IgD-negative memory B cell (primary cell): ENCODE measurements at regions not wholly inside any gene's neighbourhood (a gene's known extent, or its start where the extent isn't known, plus 50 kb on each side); places are given as distances from the start of the nearest gene placed in this dataset.
A peak's percentile ranks its signal among the peaks of the same experiment; 100 is the strongest.

ENCODE experiments used
- H3K27ac Mint-ChIP-seq, 3 donors: one replicate each; pipeline ENCODE4 v1.8.0; 2020 to 2022; ENCODE audit warnings: mild to moderate bottlenecking in 3 of 3, mixed read lengths in 3 of 3, moderate library complexity in 1 of 3
- H3K27me3 Mint-ChIP-seq: one replicate; pipeline ENCODE4 v1.8.0; 2021; ENCODE audit warnings: mixed read lengths
- H3K36me3 Mint-ChIP-seq: one replicate; pipeline ENCODE4 v1.8.0; 2020; ENCODE audit warnings: mild to moderate bottlenecking, mixed read lengths
- H3K4me1 Mint-ChIP-seq, 3 donors: one replicate each; pipeline ENCODE4 v1.8.0; 2020 to 2022; ENCODE audit warnings: mixed read lengths in 3 of 3, mild to moderate bottlenecking in 1 of 3
- H3K4me3 Mint-ChIP-seq, 4 donors: one replicate each; pipeline ENCODE4 v1.8.0; 2020 to 2022; ENCODE audit warnings: mild to moderate bottlenecking in 4 of 4, mixed read lengths in 4 of 4, moderate library complexity in 3 of 4
- H3K9me3 Mint-ChIP-seq, 3 donors: one replicate each; pipeline ENCODE4 v1.8.0; 2020 to 2021; ENCODE audit warnings: mixed read lengths in 3 of 3, mild to moderate bottlenecking in 1 of 3

GRCh38 chr9:124199474-124199873, 58.3 kb upstream of the NEK6 start:
- peaks cover 37 to 53% (median 52%) of the 10 kb centered on the region in 3 donors for H3K4me1 Mint-ChIP-seq

GRCh38 chr9:124202447-124202971, 55.2 kb upstream of the NEK6 start:
- H3K27me3 Mint-ChIP-seq: no peaks in the 10 kb centered on the region
- H3K9me3 Mint-ChIP-seq: peaks cover 0 to 2% (median 0%) of the 10 kb centered on the region in 3 donors
- peak overlapping the region; percentile 74 to 96 (median 88) for H3K27ac Mint-ChIP-seq
- peak overlapping the region; percentile 22 to 92 (median 80) for H3K4me3 Mint-ChIP-seq
- peaks cover 1% of the 10 kb centered on the region for H3K36me3 Mint-ChIP-seq
- peaks cover 46 to 71% (median 66%) of the 10 kb centered on the region in 3 donors for H3K4me1 Mint-ChIP-seq

More at GRCh38 chr9:124199474-124199873, 58.3 kb upstream of the NEK6 start:
- peak overlapping the region in 1 of 4 donors; percentile 58 for H3K4me3 Mint-ChIP-seq
- H3K27me3 Mint-ChIP-seq: no peaks in the 10 kb centered on the region
- H3K27ac Mint-ChIP-seq: peak overlapping the region; percentile 77 to 91 (median 78)
- peaks cover 3 to 12% (median 6%) of the 10 kb centered on the region in 3 donors for H3K9me3 Mint-ChIP-seq
- H3K36me3 Mint-ChIP-seq: peaks cover 3% of the 10 kb centered on the region

- H3K4me3 Mint-ChIP-seq: peak overlapping the region in 3 of 4 donors; percentile 25 to 87 (median 78)
- peaks cover 0 to 2% (median 0%) of the 10 kb centered on the region in 3 donors for H3K9me3 Mint-ChIP-seq
- peak overlapping the region; percentile 20 to 99 (median 92) for H3K27ac Mint-ChIP-seq
- H3K36me3 Mint-ChIP-seq: peaks cover 3% of the 10 kb centered on the region
- no peaks in the 10 kb centered on the region for H3K27me3 Mint-ChIP-seq
- H3K4me1 Mint-ChIP-seq: peaks cover 46 to 74% (median 68%) of the 10 kb centered on the region in 3 donors
Measured at GRCh38 chr9:124205686-124206352, 51.9 kb upstream of the NEK6 start.

GRCh38 chr9:124206391-124206790, 51.4 kb upstream of the NEK6 start:
- Mint-ChIP-seq H3K4me3 (peak overlapping the region; percentile 18 to 87 (median 33)), H3K36me3 (peaks cover 3% of the 10 kb centered on the region), H3K4me1 (peaks cover 51 to 77% (median 72%) of the 10 kb centered on the region in 3 donors), H3K27me3 (no peaks in the 10 kb centered on the region), H3K9me3 (peaks cover 0 to 2% (median 0%) of the 10 kb centered on the region in 3 donors), H3K27ac (peak overlapping the region; percentile 20 to 99 (median 92))
